Adrenal gland (tissue), 9 donors: ENCODE measurements at regions not wholly inside any gene's neighbourhood (a gene's known extent, or its start where the extent isn't known, plus 50 kb on each side); places are given as distances from the start of the nearest gene placed in this dataset.

Experiments used
- DNase-seq, 7 donors: peaks; one replicate each; pipeline ENCODE4 v3.0.0-alpha.2; 2019 to 2020
- H3K27ac ChIP-seq, 5 donors: fragments of 200-600 bp; sonication (generic) in 4 of 5; 1 replicate in 3 of 5; 2 replicates in 2 of 5; pipeline versions ENCODE4 v1.5.1 to v1.8.0; 2016 to 2020; ENCODE audit warnings: mild to moderate bottlenecking in 1 of 5
- H3K27me3 ChIP-seq: fragments of 200-600 bp; 2 replicates; pipeline ENCODE4 v1.8.0; 2021
- H3K36me3 ChIP-seq, 2 donors: fragments of 200-600 bp; replicated peaks in 1 of 2; 1 replicate in 1 of 2; 2 replicates in 1 of 2; pipeline versions ENCODE4 v1.5.1 to v1.8.0; 2018 to 2022
- H3K4me1 ChIP-seq, 2 donors: fragments of 200-600 bp; replicated peaks in 1 of 2; 1 replicate in 1 of 2; 2 replicates in 1 of 2; pipeline versions ENCODE4 v1.5.1 to v1.8.0; 2018 to 2021
- H3K4me3 ChIP-seq, 4 donors: fragments of 200-600 bp; sonication (generic) in 3 of 4; one replicate each; pipeline ENCODE4 v1.5.1; 2016 to 2018
- H3K9me3 ChIP-seq, 3 donors: fragments of 200-600 bp; sonication (generic) in 1 of 3; replicated peaks in 1 of 3; 1 replicate in 2 of 3; 2 replicates in 1 of 3; pipeline versions ENCODE4 v1.5.1 to v1.8.0; 2016 to 2021
- CTCF ChIP-seq, 6 experiments: fragments of 450-650 bp in 4 of 6; fragments of 200-600 bp in 2 of 6; sonication (generic) in 1 of 6; IDR thresholded peaks; 1 replicate in 5 of 6; 2 replicates in 1 of 6; pipeline versions ENCODE4 v1.5.1 to v1.8.0; 2016 to 2021; ENCODE audit warnings: antibody characterized with exemption in 6 of 6, mild to moderate bottlenecking in 2 of 6, moderate library complexity in 1 of 6
- POLR2A ChIP-seq, 2 donors: fragments of 450-650 bp; IDR thresholded peaks; one replicate each; pipeline ENCODE4 v1.6.1; 2017; ENCODE audit warnings: antibody characterized with exemption in 2 of 2, mild to moderate bottlenecking in 2 of 2, moderate library complexity in 1 of 2
- WGBS, 4 donors: extraction: QIAGEN DNeasy Blood & Tissue Kit in 2 of 4; methylation state at CpG; one replicate each; pipeline versions ENCODE4 v1.1.5 to v1.1.7; 2013 to 2017; 5-methylcytosine and 5-hydroxymethylcytosine counted together
- intact Hi-C, 2 donors: fragments of 100-400 bp; cut with DNase I; formaldehyde crosslinking; loops; one replicate each; pipeline versions ENCODE4 v1.14.1 to v1.15.0; 2022 to 2023
- donor health status: healthy with polysubstance abuse.
- donor health status: Bipolar disorder and iron deficiency.
- donor health status: DM: yes; HTN: yes; CAD: no.
- donor health status: DM: no; HTN: no; CAD: no.
- donor health status: DM: no; HTN: no; CAD: no.

DNA sequence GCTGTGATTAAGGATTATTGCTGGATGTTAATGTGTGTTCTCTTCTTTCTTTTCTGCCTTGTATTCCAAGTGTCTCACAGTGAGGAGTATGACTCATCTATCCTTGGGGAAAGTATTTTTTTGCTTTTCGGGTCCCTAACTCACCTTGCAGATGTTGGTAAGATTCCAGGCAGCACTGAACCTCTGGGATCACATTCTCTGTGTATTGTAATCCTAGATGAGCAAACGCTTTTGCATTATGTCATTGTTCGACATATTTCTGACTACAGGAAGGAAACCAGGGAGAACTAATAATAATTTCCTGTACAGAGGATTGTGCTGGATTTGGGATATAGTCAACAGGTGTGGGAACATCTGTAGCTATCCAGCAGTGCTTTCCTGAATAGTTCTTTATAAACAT is 246.1 kb upstream of the TUT7 start:
- Histone ChIP-seq H3K27ac (no peak overlapping the region), H3K27me3 (no peaks in the 10 kb centered on the region), H3K36me3 (no peaks in the 10 kb centered on the region), H3K4me1 (no peaks in the 10 kb centered on the region), H3K4me3 (no peak overlapping the region), H3K9me3 (no peaks in the 10 kb centered on the region)
- 26 to 34% (median 29%) methylated on average over 3 of the region's 3 CpGs for WGBS, 4 donors
- DNase-seq, result no peak
- TF ChIP-seq CTCF (IDR thresholded peaks at IDR 0.05) (no peak), POLR2A (IDR thresholded peaks at IDR 0.05) (no peak)
- intact Hi-C loops, result no loop called here

DNA sequence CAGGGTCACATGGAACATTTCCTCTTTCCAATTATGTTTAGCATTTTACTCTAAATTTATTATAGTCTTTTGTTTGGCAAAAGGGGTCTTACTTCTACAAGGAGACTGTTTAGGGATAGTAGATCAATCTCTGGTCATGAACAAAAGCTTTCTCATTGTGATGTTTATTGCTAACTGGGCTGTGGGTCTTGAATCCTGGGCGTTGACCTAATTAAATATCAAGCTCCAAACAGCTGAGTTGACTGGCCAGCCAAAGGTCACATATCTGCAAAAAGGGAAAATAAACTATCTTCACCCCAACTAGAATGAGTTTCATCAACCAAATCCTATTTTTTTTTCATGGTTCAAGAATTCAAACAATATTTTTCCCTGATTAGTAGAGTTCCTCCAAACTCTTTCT is 245.4 kb upstream of the TUT7 start:
- no peak overlapping the region for H3K27ac ChIP-seq
- intact Hi-C loops, result no loop called here
- no peaks in the 10 kb centered on the region for H3K4me1 ChIP-seq
- H3K27me3 ChIP-seq, result no peaks in the 10 kb centered on the region
- H3K4me3 ChIP-seq, result no peak overlapping the region
- WGBS, 4 donors, result 33 to 78% (median 44%) methylated on average over 1 of the region's 1 CpG
- H3K9me3 ChIP-seq, result no peaks in the 10 kb centered on the region
- H3K36me3 ChIP-seq, result no peaks in the 10 kb centered on the region
- no peak for TF ChIP-seq POLR2A (IDR thresholded peaks at IDR 0.05)
- no peak for TF ChIP-seq CTCF (IDR thresholded peaks at IDR 0.05)
- DNase-seq, result no peak

GRCh38 chr9:86598411-86599239 is 244.4 kb upstream of the TUT7 start:
- DNase-seq, result no peak
- Histone ChIP-seq H3K36me3 (no peaks in the 10 kb centered on the region), H3K4me1 (no peaks in the 10 kb centered on the region), H3K4me3 (no peak overlapping the region), H3K27ac (no peak overlapping the region), H3K9me3 (no peaks in the 10 kb centered on the region), H3K27me3 (no peaks in the 10 kb centered on the region)
- intact Hi-C loops, result no loop called here
- 70 to 74% (median 73%) methylated on average over 10 of the region's 10 CpGs for WGBS, 4 donors
- TF ChIP-seq POLR2A (IDR thresholded peaks at IDR 0.05), result no peak
- no peak for TF ChIP-seq CTCF (IDR thresholded peaks at IDR 0.05)

GRCh38 chr9:86594724-86595123 is 240.5 kb upstream of the TUT7 start:
- no peak overlapping the region for H3K4me3 ChIP-seq
- no peak for DNase-seq
- H3K9me3 ChIP-seq, result no peaks in the 10 kb centered on the region
- H3K36me3 ChIP-seq, result no peaks in the 10 kb centered on the region
- H3K4me1 ChIP-seq, result no peaks in the 10 kb centered on the region
- WGBS, 4 donors, result 80 to 93% (median 85%) methylated on average over 10 of the region's 10 CpGs
- H3K27ac ChIP-seq, result no peak overlapping the region
- H3K27me3 ChIP-seq, result no peaks in the 10 kb centered on the region
- intact Hi-C loops, result no loop called here
- TF ChIP-seq CTCF (IDR thresholded peaks at IDR 0.05) (no peak), POLR2A (IDR thresholded peaks at IDR 0.05) (no peak)
